HepG2 (cell line): ENCODE measurements at regions not wholly inside any gene's neighbourhood (a gene's known extent, or its start where the extent isn't known, plus 50 kb on each side); places are given as distances from the start of the nearest gene placed in this dataset.

ENCODE experiments used
- ATAC-seq: fragments of 200-7000 bp; cut with Tn5 transposase; 3 replicates; pipeline ENCODE4 v1.9.1; 2020; ENCODE audit warnings: mild to moderate bottlenecking, moderate library complexity
- BruUV-seq: library from RNA; stranded (reverse); fragments of 400-500 nt; replicated peaks from 2 replicates; lab custom pipeline; 2021; lab: Mats Ljungman, UMichigan
- CTCF ChIA-PET: fragments of 300-600 bp; formaldehyde crosslinking; extraction: SDS; loops from one replicate; lab custom pipeline; 2021; ENCODE audit warnings: low total read pairs, inconsistent platforms, low intra/inter-chr PET ratio; lab: Yijun Ruan, JAX
- POLR2A ChIA-PET: fragments of 350-600 bp; sonication (Branson Sonifier 250); formaldehyde crosslinking; loops from one replicate; lab custom pipeline; 2020; ENCODE audit warnings: antibody characterized with exemption, inconsistent platforms; lab: Yijun Ruan, JAX
- DNase-seq: peaks from one replicate; pipeline ENCODE4 v3.0.0-alpha.2; 2015; ENCODE audit warnings: low spot score
- FAIRE-seq: peaks from 3 replicates; lab custom pipeline; 2011; peaks lifted over from hg19 to GRCh38; lab: Jason Lieb, UNC
- H2AFZ ChIP-seq: one replicate; pipeline ENCODE4 v1.6.1; 2011; ENCODE audit warnings: low read length, inconsistent platforms
- H3K27ac ChIP-seq: fragments of 300-600 bp; 3 replicates; pipeline ENCODE4 v1.8.0; 2011; ENCODE audit warnings: mixed run types, mild to moderate bottlenecking, mixed read lengths, low read length, inconsistent platforms; ENCODE audit not compliant: insufficient read depth; ENCODE audit errors: extremely low read length
- H3K27me3 ChIP-seq, 2 experiments: fragments of 200-600 bp in 1 of 2; 2 replicates in 1 of 2; 3 replicates in 1 of 2; pipeline versions ENCODE4 v1.6.0 to v1.8.0; 2011; ENCODE audit warnings: low read length in 2 of 2, mild to moderate bottlenecking in 2 of 2, moderate library complexity in 2 of 2, inconsistent platforms in 1 of 2; ENCODE audit not compliant: insufficient read depth in 2 of 2, control insufficient read depth in 1 of 2
- H3K36me3 ChIP-seq, 2 experiments: fragments of 200-600 bp in 1 of 2; replicated peaks in 1 of 2; 2 replicates in 1 of 2; 3 replicates in 1 of 2; pipeline versions ENCODE4 v1.5.1 to v1.8.0; 2011; ENCODE audit warnings: low read length in 2 of 2, inconsistent platforms in 1 of 2; ENCODE audit not compliant: insufficient read depth in 2 of 2, control insufficient read depth in 1 of 2
- H3K4me1 ChIP-seq: 2 replicates; pipeline ENCODE4 v1.5.1; 2012; ENCODE audit warnings: low read length, inconsistent platforms; ENCODE audit not compliant: insufficient read depth
- H3K4me2 ChIP-seq: 2 replicates; pipeline ENCODE4 v1.6.0; 2011; ENCODE audit warnings: low read depth, low read length, inconsistent platforms
- H3K4me3 ChIP-seq, 3 experiments: fragments of 200-600 bp in 1 of 3; sonication (generic), shearing (Covaris generic) in 1 of 3; replicated peaks in 1 of 3; 2 replicates each; pipeline ENCODE4 v1.5.1; 2011 to 2016; ENCODE audit warnings: low read length in 3 of 3, inconsistent platforms in 2 of 3, low read depth in 2 of 3, mild to moderate bottlenecking in 2 of 3, control low read depth in 1 of 3, mixed read lengths in 1 of 3; ENCODE audit not compliant: insufficient read depth in 1 of 3
- H3K79me2 ChIP-seq: one replicate; pipeline ENCODE4 v1.6.1; 2011; ENCODE audit warnings: low read length, inconsistent platforms; ENCODE audit not compliant: insufficient read depth
- H3K9ac ChIP-seq: 2 replicates; pipeline ENCODE4 v1.6.0; 2011; ENCODE audit warnings: mild to moderate bottlenecking, low read depth, low read length, inconsistent platforms; ENCODE audit not compliant: insufficient read depth
- H3K9me3 ChIP-seq: 2 replicates; pipeline ENCODE4 v1.5.1; 2012; ENCODE audit warnings: mild to moderate bottlenecking, low read length
- H4K20me1 ChIP-seq: 2 replicates; pipeline ENCODE4 v1.6.0; 2011; ENCODE audit warnings: inconsistent platforms, mild to moderate bottlenecking, low read length, moderate library complexity; ENCODE audit not compliant: insufficient read depth
- AFF4 ChIP-seq: sonication (generic); formaldehyde crosslinking; IDR thresholded peaks from 2 replicates; pipeline ENCODE4 v1.4.0; 2020; ENCODE audit warnings: missing genetic modification reagents
- CEBPB ChIP-seq: IDR thresholded peaks from 2 replicates; pipeline ENCODE4 v1.6.1; 2011; ENCODE audit warnings: low read depth, low read length, improper control_type of control experiment, borderline replicate concordance
- HIVEP1 ChIP-seq: sonication (generic); formaldehyde crosslinking; IDR thresholded peaks from 2 replicates; pipeline ENCODE4 v1.4.0; 2020; ENCODE audit warnings: mild to moderate bottlenecking, missing genetic modification reagents
- HNF1A ChIP-seq, 2 experiments: sonication (generic) in 1 of 2; formaldehyde crosslinking in 1 of 2; IDR thresholded peaks; 2 replicates each; pipeline versions ENCODE4 v1.4.0 to v1.6.1; 2016 to 2020; ENCODE audit warnings: borderline replicate concordance in 1 of 2, low read depth in 1 of 2, mild to moderate bottlenecking in 1 of 2, missing genetic modification reagents in 1 of 2
- SMARCE1 ChIP-seq: fragments of 450-650 bp; IDR thresholded peaks from 2 replicates; pipeline ENCODE4 v1.6.1; 2017; ENCODE audit warnings: borderline replicate concordance
- TAF15 ChIP-seq: fragments of 200-400 bp; formaldehyde crosslinking; IDR thresholded peaks from one replicate; pipeline ENCODE4 v1.6.1; 2018; ENCODE audit warnings: mild to moderate bottlenecking, low read depth, low read length; ENCODE audit not compliant: poor library complexity, severe bottlenecking
- TBP ChIP-seq: sonication (generic); formaldehyde crosslinking; IDR thresholded peaks from 2 replicates; pipeline ENCODE4 v1.5.0; 2020; ENCODE audit warnings: missing genetic modification reagents
- ZNF337 ChIP-seq: sonication (generic); formaldehyde crosslinking; IDR thresholded peaks from 2 replicates; pipeline ENCODE4 v1.5.1; 2020; ENCODE audit warnings: missing genetic modification reagents, low read depth, mild to moderate bottlenecking, borderline replicate concordance
- ZNF605 ChIP-seq: sonication (generic); formaldehyde crosslinking; IDR thresholded peaks from 2 replicates; pipeline ENCODE4 v1.8.0; 2022; ENCODE audit warnings: mild to moderate bottlenecking, missing genetic modification reagents
- ZNF615 ChIP-seq: sonication (generic); formaldehyde crosslinking; IDR thresholded peaks from 2 replicates; pipeline ENCODE4 v1.5.0; 2020; ENCODE audit warnings: mild to moderate bottlenecking, missing genetic modification reagents, borderline replicate concordance
- WGBS: methylation state at CpG from one replicate; pipeline ENCODE4 v1.1.6; 2017; ENCODE audit warnings: low lambda C conversion rate; 5-methylcytosine and 5-hydroxymethylcytosine counted together
- in situ Hi-C: cut with HindIII; loops from 2 replicates; pipeline ENCODE4 v1.10.0; 2017; ENCODE audit warnings: low pct_unique_long_range_greater_than_20kb; ENCODE audit not compliant: extremely low pct_ligation_motif_present
- intact Hi-C: fragments of 100-400 bp; cut with micrococcal nuclease; formaldehyde crosslinking; loops from one replicate; pipeline ENCODE4 v1.10.0; 2022; ENCODE audit not compliant: unreplicated experiment

GRCh38 chr3:180749796-180750195 lies 70.5 kb upstream of the CCDC39 start (continued):
- no peak for TF ChIP-seq AFF4 (CRISPR knock-in tag)
- TF ChIP-seq ZNF337 (CRISPR knock-in tag), result no peak
- TF ChIP-seq, all 625 proteins: peak for 2

- H3K36me3 ChIP-seq, result no peaks in the 10 kb centered on the region
- ChIA-PET CTCF (no interaction called here), POLR2A (no interaction called here)
- no peaks in the 10 kb centered on the region for H3K27me3 ChIP-seq
- no peak overlapping the region for H3K4me3 ChIP-seq
- H3K4me1 ChIP-seq, result no peaks in the 10 kb centered on the region
- no peaks in the 10 kb centered on the region for H4K20me1 ChIP-seq
- no TSS peak for BruUV-seq
- no peaks in the 10 kb centered on the region for H3K79me2 ChIP-seq
- no peak for ATAC-seq
- H3K4me2 ChIP-seq, result no peak overlapping the region
- intact Hi-C loops (no loop called here), in situ Hi-C loops (no loop called here)
- TF ChIP-seq SMARCE1 (no peak), CEBPB (no peak), HNF1A (IDR thresholded peaks at IDR 0.05; ENCODE audit: low read depth) (no peak), HNF1A (CRISPR knock-in tag; IDR thresholded peaks at IDR 0.05; ENCODE audit: borderline replicate concordance) (no peak), ZNF615 (CRISPR knock-in tag) (no peak), HIVEP1 (CRISPR knock-in tag) (no peak), TBP (no peak), ZNF605 (CRISPR knock-in tag) (no peak), TAF15 (no peak)
- TF ChIP-seq, all 625 proteins: peak for 0
- H3K27ac ChIP-seq, result no peak overlapping the region
- no peaks in the 10 kb centered on the region for H3K9me3 ChIP-seq
- DNase-seq, result no peak
- no peak for FAIRE-seq
- H3K9ac ChIP-seq, result no peak overlapping the region
- no peak overlapping the region for H2AFZ ChIP-seq
- 50% methylated on average over 2 of the region's 2 CpGs for WGBS
Measured at GRCh38 chr3:180755556-180755955, 76.3 kb upstream of the CCDC39 start.
